CD4-positive, alpha-beta T cell treated with Interferon gamma for 1 hour (primary cell): ENCODE measurements at regions not wholly inside any gene's neighbourhood (a gene's known extent, or its start where the extent isn't known, plus 50 kb on each side); places are given as distances from the start of the nearest gene placed in this dataset.

Experiments
- DNase-seq: peaks from one replicate; pipeline ENCODE4 v3.0.0-alpha.2; 2020

GRCh38 chr11:15861256-15861655 lies 495.1 kb downstream of the SOX6 start:
- DNase-seq = no peak

DNA sequence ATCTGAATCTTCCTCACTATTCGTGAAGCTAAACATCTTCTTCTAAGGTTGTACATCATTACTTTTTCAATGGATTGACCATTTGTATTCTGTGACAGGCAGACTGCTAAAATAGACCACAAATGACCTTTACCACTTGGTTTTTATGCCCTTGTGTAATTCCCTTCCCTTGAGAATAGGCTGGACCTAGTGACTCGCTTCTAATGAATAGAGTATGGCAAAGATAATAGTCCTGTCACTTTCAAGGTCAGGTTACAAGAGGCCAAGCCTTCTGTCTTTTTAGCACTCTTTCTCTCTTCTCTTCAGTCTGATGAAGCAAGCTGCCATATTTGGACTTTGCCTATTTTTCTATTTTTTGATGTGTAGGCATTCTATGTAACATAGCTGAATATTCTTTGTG lies 492.9 kb downstream of the SOX6 start:
- no peak for DNase-seq

GRCh38 chr11:15864026-15864805 lies 492.1 kb downstream of the SOX6 start:
- DNase-seq = no peak

GRCh38 chr11:15865212-15865987 lies 490.9 kb downstream of the SOX6 start:
- DNase-seq = no peak

GRCh38 chr11:15867871-15868270 lies 488.5 kb downstream of the SOX6 start:
- no peak for DNase-seq

DNA sequence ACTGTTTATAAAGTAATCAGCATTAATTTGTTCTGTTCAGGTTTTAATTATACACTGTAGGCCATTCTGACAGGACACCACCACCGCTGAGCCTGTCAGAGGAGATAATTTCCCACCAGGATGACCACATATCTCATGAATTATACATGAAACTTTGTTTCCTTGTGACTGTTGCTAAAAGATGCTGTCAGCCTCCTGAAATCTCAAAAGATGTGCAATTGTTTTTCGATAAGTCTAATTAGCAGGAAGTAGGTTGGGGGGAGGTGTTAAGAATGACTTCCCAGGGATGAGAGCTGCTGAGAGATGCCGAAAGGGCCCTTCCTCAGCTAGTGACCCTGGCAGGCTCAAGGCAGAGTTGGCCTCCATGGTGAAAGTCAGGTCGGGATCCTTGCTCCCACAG lies 485.4 kb downstream of the SOX6 start:
- DNase-seq = no peak

GRCh38 chr11:15871904-15872626 lies 484.3 kb downstream of the SOX6 start:
- no peak for DNase-seq

GRCh38 chr11:15873501-15873900 lies 482.8 kb downstream of the SOX6 start:
- no peak for DNase-seq

DNA sequence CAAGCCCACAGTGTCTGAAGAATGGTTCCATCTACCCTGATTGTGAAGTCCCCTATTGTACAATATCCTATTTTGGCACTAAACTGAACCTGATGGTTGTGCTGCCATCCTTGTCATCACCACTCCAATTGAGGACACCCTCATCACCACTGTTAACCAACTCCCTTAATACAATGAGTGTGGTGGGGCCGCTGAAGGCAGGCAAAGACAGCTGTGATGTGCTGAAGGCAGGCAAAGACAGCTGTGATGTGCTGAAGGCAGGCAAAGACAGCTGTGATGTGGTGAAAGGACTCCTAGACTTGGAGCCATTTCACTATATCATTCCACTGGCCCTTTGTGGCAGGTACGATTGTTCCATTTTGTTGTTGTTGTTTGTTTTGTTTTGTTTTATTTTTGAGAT lies 481.6 kb downstream of the SOX6 start:
- DNase-seq = no peak

GRCh38 chr11:15875393-15875792 lies 481.0 kb downstream of the SOX6 start:
- no peak for DNase-seq

GRCh38 chr11:15875943-15876342 lies 480.4 kb downstream of the SOX6 start:
- no peak for DNase-seq

DNA sequence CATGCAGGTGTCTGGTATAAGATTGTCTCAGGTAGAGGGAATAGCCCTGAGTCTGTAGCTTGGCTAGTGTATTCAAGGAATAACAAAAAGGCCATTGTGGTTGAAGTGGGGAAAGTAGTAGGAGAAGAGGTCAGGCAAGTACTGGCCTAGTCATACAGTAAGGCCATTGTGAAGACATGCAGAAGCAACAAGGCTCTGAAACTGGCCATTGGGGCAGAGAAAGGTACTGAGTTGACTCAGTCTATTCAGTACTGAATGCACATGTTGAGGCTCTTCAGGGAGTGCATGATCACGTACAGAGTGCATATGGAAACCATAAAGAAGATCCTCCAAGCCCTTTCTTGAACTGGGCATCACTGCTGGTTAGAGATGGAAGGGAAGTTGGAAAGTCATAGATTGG lies 477.6 kb downstream of the SOX6 start:
- no peak for DNase-seq

- DNase-seq = no peak
Measured at GRCh38 chr11:15880291-15880690, 476.1 kb downstream of the SOX6 start.

DNA sequence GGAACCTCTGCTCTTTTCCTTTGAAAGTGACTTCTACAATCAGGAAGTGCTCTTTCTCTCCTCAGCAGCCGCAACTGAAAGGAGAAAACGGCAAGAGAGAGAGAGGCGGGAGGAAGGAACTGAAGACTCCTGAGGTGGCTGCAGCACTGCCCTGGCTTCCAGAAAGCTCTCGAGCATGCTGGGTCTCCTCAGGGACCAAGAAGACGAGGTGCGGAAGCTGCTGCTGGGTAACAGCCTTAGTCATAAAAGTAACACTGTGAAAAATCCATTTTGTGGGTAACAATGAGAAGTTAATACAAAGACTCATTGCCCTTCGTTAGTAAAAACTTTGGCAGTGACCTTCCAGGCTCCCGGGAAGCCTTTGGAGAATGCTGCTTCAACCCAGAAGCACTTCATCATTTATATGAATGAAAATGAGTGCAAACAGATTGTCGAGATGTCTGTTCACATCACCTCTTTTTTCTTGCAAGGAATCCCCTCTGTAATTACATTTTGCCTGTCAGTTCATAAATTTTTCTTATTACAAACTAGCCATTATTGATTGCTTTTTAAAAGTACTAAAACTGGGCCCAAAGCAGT lies 473.4 kb downstream of the SOX6 start:
- no peak for DNase-seq

DNA sequence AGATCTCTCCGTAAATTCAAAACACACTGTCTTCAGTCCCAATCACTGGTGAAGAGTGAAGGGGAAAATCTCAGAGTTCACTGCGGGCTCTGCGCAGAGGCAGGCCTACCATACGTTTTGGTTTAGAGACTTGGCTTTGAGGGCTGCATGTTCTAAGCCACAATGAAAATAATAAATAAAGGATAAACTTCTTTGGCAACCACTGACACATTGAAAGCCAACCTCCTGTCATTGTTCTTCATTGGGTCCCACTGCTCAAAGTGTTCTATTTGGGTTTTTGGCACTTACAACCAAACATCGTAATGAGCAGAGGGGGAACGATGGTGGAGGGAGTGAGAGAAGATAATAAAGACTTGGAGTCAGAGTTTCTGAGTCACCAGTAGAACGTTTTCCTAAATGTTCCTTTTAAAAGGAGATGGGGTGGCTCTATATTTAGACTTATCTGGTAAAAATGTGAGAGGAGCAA lies 472.9 kb downstream of the SOX6 start:
- no peak for DNase-seq

- no peak for DNase-seq
Measured at GRCh38 chr11:15884141-15884540, 472.2 kb downstream of the SOX6 start.

DNA sequence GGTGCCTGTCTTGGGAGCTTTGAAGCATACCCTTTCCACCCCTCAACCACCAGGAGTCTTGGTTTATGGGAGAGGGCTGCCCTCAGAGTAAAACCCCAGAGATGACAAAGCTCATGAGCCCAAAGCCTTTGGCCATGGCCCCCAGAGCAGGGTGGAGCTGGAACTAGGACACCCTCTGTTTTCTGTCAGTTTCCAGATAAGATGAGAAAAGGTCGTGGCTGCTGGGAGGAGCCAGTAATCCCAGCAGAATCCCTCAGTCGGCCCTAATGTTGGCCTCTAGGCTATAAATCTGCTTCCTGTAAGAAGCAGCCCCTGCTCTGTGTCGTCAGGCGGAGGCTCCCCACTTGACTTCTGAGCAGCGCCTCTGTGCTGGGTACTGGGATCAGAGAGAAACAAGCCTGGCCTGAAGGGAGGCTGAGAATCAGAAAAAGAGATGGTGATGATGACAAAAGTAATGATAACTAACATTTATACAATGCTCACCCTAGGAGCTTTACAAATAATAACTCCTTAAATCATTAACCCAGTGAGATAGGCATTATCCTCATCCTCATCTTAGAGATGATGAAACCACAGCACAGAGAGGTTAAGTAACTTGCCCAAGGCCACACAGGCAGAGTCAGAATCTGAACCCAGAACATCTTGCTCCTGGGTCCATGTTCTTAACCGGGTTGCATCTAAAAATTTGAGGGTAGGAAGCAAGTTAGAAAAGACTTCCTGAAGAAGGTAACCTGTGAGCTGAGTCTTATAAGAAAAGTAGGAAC lies 471.4 kb downstream of the SOX6 start:
- DNase-seq = no peak

DNA sequence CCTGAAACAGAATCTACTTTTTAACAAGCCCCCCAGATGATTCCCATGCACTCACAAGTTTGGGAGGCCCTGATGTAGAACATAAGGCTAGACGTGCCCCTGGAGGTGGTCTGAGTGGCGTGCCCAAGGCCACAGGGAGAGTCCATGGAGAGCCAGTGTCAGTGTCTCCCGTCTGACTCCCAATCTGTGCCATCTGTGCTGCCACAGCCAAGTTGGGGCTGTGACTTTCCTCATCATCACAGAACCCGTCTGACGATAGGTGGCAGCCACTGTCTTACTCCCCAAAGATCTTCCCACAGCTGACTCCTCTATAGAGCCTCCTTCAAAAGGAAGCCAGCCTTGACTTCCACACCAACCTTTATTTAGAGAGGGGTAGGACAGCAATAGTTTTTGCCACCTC lies 470.5 kb downstream of the SOX6 start:
- no peak for DNase-seq

- no peak for DNase-seq
Measured at GRCh38 chr11:15886299-15886698, 470.0 kb downstream of the SOX6 start.

DNA sequence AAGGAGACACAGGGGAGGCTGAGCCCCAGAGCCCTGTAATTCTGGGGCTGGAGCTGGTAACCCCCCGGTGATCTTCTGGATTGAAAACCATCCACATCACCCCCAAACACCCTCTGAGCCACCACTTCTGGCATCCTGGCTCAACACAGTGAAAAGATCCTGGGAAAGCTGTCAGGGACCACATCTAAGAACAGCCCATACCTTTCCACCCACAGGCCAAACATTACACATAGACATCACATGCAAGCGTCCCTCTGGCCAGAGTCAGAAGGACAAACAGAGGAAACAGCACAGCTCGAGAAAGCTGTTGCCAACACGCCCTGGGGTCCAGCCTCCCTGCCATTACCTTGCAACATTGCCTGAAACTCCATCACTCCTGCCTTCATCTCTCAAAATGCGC lies 469.5 kb downstream of the SOX6 start:
- DNase-seq = no peak

DNA sequence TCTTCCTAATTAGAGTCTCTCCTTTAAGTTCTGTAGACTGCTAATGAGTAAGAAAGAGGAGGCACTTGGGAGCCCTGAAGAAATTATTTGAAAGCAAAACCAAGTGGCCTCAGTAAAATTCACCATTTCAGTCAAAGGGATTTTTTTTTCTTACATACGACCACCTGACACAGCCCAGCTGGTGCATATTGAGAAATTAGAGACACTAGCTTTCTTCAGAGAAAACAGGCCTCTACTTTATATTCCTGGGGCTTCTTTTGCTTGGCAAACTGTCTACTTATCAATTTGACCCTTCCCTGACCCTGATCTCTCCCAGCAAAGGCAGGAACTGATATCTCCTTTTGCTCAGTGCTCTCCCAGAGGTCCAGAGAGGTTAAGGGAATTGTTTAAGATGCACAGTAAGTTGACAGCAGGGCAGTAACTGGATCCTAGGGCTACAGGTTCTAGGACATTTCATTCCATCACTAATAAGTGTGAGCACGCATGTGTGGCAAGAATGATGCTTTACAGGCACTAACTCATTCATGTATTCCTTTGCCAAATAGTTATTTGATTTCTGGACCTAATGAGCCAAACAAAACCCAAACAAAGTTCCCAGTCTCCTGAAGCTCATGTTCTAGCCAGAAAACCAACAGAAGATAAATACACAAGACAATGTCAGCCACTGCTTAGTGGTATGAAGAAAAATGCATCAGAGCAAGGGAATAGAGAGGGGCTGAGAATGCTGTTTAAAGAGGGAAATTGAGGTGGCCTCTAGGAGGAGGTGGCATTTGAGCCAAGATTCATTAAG lies 467.6 kb downstream of the SOX6 start:
- no peak for DNase-seq
